LoVo (cell line): ENCODE measurements at regions not wholly inside any gene's neighbourhood (a gene's known extent, or its start where the extent isn't known, plus 50 kb on each side); places are given as distances from the start of the nearest gene placed in this dataset.

ENCODE experiments used
- DNase-seq: peaks from one replicate; pipeline ENCODE4 v3.0.0-alpha.2; 2016; ENCODE audit warnings: low spot score

DNA sequence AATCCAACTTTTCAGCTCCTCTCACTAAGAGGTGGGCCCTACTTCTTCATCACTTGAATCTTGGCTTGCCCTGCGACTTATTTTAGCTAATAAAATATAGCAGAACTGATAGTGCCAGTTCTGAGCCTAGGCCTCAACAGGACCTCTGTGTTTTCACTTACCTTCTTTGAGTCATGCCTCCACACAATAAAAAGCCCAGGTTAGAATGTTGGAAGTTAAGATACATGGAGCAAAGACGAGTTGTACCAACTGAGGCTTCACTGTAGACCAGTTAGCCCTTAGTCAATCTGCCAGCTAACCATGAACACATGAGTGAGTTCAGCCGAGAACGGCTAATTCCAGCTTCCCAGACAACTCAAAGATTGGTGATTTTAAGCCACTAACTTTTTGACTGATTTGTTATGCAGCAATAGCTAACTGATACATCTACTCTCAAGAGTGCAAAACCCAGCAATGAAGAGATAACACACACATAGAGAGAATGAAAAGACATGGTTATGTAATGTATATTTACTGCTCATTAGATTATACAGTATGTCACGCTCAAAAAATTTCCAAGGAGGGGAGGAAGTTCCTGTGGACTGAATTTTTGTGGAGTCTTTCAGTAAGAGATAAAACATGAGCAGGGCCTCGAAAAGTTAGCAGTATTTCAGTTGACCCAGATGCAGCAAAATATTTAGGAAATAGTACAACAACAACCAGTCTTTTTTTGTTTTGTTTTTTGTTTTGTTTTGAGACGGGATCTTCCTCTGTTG lies 181.1 kb downstream of the MYCN start:
- no peak for DNase-seq

DNA sequence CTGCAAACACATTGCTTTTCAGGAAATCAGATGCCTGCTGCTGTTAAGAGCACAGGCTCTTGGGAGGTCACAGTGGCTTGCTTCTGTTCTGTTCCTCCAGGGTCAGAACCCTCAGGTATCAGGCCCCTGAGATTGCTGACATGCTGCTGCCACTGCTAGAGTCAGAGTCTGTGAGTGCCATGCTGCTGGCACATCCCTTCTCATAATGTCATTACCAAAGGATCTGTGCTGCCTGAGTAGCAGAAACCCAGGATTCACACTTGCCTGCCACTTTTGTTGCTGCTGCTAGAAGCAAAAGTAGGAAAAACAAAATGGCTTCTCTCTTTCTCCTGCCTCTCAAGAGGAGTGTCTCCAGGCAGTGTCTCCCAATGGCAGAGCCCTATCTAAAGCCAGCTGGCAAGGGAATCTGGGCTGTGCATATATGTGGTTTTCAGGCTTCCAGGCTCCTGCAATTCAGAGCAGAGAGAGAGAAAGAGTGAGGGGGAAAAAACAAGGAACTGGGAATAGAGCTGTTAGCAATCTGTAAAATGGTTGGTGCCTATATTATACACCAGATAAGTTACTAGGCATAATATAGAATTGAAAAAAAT lies 180.3 kb downstream of the MYCN start:
- no peak for DNase-seq

DNA sequence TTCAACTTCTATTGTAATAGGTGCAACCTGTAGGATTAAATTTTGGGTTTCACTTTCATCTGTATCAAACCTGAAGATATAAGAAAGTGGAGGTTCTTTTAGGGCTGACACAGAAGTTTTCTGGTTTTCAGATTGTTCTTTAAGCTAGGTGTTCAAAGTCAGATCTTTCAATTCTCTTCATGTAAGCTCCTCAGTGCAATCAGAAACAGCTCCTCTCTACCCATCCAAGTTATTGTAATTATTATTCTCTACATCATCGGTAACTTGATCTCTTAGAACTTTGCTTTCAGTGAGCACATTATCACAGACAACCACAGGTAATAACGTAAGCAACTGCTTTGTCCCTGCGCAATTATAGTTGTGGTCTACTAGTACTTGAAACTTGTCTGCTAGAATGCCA lies 179.4 kb downstream of the MYCN start:
- DNase-seq: no peak

DNA sequence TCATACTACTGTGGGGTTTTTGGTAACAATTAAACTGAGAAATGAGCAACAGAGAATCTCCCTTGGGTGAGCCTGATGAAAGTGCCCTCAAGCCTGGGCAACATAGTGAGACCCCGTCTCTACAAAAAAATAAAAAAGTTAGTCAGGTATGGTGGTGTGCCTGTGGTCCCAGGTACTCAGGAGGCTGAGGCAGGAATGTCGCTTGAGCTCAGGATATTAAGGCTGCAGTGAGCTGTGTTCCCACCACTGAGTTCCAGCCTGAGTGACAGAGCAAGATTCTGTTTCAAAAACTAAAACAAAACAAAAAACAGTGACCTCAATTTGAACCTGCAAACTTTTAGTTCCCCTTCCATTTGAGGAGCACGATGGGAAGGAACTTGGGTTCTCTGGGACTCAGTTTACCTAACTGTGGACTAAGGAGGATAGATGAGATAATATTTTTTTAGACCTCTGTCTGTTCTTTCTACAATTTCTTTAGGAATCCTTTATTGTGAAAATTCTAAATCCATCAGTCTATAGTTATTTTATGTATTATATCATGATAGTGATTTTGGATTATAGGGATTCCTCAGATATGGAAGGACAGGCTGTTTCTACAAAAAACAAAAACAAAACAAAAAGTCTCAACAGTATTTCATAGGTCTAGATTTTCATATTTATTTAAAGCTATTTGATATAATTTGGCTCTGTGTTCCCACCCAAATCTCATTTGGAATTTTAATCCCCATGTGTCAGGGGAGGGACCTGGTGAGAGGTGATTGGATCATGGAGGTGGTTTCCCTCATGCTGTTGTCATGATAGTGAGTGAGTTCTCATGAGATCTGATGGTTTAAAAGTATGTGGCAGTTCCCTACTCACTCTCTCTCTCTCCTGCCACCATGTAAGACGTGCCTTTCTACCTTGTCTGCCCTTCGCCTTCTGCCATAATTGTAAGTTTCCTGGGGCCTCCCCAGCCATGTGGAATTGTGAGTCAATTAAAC lies 178.6 kb downstream of the MYCN start:
- no peak for DNase-seq

DNA sequence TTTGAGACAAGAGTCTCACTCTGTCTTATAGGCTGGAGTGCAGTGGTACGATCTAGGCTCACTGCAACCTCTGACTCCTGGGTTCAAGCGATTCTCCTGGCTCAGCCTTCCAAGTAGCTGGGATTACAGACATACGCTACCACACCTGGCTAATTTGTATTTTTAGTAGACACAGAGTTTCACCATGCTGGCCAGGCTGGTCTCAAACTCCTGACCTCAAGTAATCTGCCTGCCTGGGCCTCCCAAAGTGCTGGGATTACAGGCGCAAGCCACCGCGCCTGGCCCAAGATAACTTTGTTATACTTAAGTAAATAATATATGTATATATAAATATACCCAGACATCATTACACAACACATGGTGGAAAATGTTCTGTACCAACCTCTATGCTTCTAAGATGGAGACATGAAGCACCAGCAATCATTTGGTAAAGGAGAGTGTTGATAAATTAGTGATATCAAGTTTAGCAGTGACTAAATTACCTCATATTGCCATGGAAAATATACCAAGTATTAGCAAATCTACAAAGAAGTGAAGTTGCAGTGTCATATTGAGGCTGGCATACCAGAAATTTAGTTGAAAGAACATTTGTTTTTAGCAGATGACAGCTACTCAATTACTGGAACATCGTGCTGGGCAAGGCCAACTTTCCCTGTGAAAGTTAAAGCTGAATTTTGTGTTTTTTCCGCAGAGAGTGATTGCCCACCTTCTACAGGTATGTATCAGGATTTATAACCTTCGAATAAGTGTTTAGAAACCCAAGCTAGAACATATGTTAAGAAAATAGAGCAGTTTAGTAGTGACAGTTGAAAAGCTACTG lies 177.7 kb downstream of the MYCN start:
- DNase-seq: no peak

DNA sequence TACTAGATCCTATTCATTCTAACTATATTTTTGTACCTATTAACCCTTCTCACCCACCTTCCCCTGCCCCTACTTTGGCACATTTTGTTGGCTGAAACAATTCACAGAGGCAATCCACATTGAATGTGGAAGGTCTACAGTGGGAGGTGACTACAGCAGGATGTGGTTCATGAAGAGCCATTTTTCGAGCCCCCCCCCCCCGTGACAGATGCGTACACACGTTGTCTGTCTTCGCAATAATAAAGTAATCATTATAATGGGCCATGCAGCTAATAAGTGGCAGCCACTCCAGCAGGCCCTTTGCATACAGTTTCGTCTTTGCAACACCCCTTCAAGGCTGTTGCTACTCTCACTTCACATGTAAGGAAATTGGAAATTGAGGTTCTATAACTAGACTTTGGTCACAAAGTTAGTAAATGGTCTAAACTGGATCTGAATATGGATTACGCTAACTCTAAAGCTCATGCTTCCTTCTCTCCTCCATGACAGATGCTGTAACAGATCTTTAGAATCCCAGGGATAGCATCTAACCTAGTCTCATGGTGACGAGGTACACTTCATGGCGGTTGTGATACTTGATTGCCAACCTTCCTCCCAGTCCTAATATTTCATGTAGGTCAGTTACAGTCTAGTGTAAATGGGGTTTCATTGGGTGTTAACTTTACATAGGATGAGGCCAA lies 176.8 kb downstream of the MYCN start:
- DNase-seq: no peak

DNA sequence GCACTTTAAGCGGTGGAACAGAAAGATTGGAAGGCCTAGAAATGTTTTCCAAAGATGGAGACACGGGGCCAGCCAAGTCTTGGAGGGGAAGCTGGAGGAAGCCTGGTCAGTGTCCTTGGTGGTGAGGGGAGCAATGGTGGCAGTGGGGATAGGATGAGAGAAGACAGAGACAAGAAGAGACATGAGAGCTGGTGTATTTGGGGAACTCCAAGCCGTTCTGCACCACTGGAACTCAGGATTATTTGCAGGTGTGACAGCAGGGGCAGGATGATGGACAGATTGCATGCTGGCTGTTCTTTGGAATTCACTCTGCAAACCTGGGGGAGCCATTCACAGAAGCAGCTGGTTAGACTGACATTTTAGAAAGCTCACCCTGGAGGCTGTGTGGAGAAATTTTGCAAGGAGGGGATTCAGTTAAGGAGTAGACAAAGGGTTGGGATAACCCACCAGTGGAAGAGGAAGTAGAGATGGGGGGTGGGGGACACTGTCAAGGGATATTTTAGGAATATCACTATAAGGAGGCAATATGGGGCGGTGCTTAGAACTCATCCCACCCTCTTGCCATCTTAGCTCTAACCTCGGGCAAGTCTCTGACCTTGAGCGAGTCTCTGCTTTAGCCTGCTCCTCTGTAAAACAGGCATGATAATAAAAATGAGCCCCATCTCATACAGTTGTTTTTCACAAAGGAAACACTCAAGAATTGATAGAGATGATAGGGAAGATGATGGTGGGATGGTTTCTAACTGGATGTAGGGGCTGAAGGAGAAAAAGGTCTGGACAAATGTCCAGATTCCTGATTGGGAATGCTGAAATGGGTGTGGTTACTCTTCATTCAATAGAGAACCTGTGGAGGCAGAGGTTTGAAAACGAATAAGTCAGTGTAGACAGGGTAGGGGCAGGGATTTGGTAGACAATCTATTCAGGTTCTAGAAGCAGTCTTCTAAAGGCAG lies 175.8 kb downstream of the MYCN start:
- no peak for DNase-seq

DNA sequence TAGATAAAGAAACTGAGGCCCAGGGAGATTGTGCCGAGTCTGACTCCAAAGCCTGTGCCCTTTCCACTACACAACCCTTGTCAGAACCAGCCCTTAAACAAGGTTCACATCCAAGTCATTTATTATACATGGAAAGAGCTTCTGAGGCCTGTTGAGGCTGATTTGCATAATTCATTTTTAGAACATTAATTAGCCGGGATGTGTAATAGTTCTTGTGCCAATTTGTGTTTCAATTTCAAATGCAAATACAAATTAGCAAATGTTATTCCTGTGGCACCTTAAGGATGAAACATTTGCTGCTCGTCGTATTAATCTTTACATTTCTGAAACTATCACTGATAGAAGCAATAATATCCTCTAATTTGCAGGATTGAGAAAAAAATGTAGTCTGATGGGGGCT lies 174.9 kb downstream of the MYCN start:
- no peak for DNase-seq

DNA sequence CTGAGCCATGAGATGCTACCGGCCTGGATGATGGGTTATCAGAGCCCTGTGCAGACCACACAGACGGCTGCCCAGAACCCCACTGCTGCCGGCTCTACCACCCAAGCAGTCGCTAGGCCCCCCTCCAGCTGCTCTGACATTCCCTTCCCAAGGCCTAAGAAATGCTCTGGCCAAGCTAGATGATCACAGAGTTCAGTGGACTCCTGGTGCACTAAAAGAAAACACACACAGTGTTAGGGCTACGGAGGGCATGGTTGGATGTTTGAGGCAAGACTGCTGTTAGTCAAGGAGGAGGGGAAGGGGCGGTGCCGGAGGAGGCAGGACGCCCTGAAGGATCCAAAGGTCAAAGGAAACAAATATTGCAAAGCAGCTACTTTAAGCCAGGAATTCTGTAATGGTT lies 174.5 kb downstream of the MYCN start:
- peak; percentile 35 for DNase-seq

DNA sequence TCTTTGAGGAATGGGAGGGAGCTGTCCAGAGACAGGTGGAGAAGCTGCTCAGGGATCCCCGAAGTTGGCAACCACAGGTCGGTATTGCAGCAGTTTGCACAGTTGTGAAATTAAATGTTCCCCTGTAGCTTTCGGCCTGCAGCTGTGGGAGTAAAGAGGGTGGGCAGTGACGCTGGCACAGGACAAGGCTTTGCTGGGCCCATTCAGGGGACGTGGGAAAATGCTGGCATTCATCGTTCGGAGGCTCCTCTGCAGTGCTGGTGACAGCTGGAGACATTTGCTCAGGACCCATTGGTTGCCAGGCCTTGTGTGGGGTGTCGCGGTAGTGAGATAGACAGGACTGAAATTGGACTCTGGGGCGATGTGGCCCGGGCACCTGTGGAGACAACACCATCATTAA lies 173.7 kb downstream of the MYCN start:
- DNase-seq: no peak

DNA sequence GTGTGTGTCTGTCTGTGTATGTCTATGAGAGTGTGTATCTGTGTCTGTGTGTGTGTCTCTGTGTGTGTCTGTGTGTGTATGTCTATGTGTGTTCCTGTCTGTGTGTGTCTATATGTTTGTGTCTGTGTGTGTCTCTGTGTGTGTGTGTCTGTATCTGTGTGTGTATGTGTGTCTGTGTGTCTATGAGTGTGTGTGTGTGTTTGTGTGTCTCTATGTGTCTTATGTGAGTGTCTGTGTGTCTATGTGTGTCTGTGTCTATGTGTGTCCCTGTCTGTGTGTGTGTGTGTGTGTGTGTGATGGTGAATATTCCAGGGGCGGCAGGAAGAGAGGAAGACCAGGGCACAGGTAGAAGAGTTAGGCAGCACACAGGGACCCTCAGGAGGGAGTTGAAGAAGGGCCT lies 173.2 kb downstream of the MYCN start:
- DNase-seq: no peak

DNA sequence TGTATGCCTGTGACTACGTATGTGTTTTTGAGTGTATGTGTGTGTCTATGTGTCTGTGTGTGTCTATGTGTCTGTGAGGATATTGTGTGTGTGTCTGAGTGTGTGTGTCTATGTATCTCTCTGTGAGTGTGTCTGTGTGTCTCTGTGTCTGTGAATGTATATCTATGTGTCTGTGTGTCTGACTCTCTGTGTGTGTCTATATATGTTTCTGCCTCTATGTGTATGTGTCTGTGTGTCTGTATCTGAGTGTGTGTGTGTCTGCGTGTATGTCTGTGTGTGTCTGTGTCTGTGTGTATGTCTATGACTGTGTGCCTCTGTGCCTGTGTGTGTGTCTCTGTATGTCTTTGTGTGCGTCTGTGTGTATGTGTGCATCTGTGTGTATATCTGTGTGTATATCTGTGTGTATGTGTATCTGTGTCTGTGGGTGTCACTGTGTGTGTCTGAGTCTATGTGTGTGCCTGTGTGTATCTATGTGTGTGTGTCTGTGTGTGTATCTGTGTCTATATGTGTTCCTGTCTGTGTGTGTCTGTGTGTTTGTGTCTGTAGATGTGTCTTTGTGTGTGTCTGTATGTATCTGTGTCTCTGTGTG lies 172.7 kb downstream of the MYCN start:
- no peak for DNase-seq

DNA sequence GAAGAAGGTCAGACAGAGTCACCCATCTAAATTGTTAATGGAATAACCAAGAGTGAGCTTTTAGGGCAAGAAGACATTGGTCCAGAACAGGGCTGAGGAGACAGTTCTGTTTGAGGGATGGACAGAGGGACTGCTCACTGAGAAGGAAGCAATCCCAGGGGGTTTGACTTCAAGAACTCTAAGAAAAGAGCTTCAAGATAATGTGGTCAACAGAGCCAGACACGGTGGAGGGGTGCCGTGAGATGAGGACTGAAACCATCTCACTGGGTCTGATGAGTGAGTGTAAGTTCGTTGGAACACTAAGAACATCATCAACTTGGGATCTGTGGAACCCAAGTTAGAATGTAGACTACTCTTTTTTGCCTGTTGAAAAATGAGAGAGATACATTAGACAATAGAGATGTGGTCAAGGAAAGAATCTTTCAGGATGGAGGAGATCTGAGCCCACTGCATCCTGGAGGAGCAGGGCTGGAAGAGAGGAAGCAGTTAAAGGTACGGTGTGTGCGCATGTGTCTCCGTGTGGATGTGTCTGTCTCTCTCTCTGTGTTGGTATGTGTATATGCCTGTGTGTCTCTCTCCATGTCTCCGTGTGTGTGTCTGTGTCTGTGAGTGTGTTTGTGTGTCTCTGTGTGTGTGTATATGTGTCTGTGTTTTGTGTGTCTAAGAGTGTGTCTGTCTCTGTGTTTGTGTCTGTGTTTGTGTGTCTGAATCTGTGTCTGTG lies 172.1 kb downstream of the MYCN start:
- no peak for DNase-seq

DNA sequence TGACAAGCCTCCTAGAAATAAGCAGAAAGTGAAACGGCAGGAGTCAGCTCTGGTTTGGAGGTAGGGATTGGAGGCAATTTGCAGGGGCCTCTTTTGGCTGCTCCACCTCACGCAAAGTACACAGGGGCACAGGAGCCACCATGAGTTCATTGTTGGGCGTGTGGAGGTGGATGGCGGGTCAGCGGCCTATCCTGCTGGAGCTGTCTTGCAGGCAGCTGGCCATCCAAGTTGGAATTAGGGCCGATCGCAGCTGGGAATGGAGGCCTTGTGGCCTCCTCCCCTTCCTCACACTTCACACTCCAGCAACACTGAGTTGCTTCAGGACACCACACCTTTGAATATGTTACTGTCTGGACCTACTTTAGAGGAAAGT lies 171.5 kb downstream of the MYCN start:
- no peak for DNase-seq

DNA sequence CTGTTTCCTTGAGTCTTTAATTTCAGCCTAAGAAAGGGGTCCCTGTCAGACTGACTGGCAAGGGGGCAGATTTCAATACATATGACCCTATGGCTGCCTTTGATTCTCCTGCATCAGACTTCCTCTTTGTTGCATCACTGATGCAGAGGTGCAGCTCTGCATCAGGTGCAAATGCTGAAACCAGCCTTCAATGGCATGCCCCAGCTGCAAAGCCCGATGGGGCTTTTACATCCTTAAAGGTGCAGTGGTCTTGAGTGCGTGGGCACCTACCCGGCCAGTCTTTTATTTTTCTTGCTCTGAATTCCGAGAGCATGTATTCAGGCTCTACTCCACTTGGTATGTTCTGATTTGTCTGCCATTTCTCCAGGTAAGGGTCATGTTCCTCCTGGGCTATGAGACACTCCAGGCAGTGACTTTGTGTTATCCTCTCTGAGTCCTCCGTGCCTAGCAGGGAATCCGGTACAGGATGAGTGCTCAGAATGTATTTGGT lies 169.5 kb downstream of the MYCN start:
- no peak for DNase-seq

DNA sequence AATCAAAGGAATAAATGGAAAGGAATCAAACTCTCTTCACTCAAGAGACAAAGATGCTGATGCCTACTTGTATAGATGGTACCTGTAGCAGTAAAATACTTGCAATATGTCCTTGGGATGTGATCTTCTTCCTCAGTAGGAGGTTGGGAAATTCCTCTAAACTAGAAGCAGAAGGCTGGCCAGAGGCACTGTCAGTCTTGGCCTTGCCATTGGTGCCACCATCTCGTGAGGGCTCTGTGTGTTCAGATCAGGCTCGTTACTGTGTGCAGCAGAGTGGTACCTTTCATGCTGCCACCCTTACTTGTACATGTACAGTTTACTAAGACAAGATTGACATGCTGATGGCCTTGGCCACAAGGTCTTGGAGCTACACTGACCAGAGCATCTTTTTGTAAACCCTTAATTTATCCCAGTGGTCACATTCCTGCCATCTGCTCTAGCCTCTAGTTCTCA lies 169.0 kb downstream of the MYCN start:
- DNase-seq: no peak

DNA sequence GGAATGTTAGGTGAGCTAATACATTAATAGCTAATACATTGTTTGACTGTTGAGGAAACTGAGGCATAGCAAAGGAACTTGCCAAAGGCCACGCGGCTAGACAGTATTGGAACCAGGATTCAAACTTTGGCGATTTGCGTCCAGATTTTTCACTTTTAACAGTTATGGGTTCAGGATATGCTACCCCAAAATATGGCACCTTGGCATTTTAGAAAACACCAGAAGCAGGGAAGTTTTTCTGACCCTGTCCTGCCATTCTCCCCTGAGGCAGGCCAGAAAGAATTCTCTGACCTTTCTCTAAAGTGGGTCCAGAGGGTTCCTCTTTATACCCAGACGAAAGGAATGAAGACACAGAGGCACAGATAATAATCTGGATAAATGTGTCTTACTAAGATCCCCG lies 166.9 kb downstream of the MYCN start:
- no peak for DNase-seq

DNA sequence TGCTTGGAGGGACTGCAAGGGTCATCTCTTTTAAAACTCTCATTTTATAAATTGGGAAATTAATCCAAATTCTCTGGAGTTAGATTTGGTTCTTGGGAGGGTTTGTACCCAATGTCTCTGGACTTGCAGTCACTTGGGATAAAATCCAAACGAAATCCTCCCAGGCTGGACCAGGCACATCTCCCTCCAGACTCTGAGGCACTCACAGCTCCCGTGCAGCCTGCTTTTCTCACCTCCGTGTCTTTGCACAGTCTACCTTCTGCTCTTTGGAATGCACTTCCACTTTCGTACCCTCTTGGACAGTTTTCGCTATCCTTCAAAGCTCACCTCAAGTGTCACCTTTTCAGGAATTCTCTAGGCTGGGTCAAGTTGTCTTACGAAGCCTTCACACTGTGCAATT lies 166.3 kb downstream of the MYCN start:
- no peak for DNase-seq

DNA sequence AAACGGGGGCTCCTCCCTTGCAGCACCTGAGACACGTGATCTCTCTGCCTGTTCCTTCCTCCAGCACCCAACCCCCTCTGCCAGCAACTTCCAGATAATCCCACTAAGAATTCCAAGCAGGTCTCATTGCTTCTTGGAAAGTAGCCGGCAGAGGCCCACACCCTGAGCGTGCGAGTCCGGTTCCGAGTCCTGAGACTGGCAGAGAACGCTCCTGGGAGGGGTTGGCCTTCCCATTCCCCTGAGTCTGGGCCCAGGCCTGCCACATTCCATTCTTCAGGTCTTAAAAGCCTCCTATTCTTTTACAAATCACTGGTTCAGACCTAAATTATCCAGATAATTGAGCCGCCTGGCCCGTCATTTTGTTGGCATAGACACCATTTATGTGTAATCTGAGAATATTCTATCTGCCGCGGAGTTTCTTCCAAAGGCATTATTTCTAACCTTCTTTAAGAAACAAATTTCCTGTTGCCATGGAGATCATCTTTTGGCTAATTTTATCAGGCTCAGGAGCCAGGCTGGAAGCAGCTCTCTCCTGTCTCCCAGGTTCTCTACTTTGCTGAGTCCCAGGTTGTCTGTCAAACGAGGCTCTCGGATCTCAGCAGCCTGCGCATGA lies 165.4 kb downstream of the MYCN start:
- no peak for DNase-seq
